ENCODE measurements at regions not wholly inside any gene's neighbourhood (a gene's known extent, or its start where the extent isn't known, plus 50 kb on each side); places are given as distances from the start of the nearest gene placed in this dataset.

DNA sequence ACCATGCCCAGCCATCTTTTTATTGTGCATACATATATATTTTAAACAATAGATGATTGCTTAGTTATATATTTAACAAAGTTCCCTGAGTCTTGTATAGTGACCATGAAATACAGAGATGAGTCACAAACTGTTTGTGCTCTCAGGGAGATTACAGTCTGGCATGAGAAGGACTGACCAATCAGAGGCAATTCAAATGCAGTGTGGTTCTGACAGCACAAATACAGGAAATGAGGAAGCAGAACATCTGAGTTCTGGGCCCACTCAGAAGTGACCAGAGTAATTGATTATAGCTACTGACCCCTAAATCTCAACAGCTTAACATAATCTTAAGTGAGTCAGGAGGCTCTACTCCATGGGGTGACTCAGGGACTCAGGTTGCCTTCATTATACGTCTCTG is 534.5 kb downstream of the OMA1 start:
- Histone ChIP-seq H3K36me3 (ENCODE audit: control insufficient read depth in 1 of 2, insufficient read depth in 2 of 2, low read length in 2 of 2) (no peaks in the 10 kb centered on the region), H3K9me2 (ENCODE audit: insufficient read depth) (no peaks in the 10 kb centered on the region), H3K9ac (ENCODE audit: low read length) (no peak overlapping the region), H3K9me3 (ENCODE audit: control insufficient read depth in 1 of 2, insufficient read depth in 1 of 2, low read depth in 1 of 2, low read length in 2 of 2) (no peaks in the 10 kb centered on the region), H4K20me1 (ENCODE audit: insufficient read depth) (no peaks in the 10 kb centered on the region), H3K79me2 (ENCODE audit: insufficient read depth, low read length) (no peaks in the 10 kb centered on the region), H3K4me1 (ENCODE audit: control insufficient read depth in 1 of 2, insufficient read depth in 2 of 2, low read length in 2 of 2) (no peaks in the 10 kb centered on the region), H3K4me3 (replicated peaks in 1 of 2; ENCODE audit: low read depth in 1 of 2, low read length in 2 of 2) (no peak overlapping the region), H3K27ac (ENCODE audit: low read depth, low read length) (no peak overlapping the region), H3K4me2 (ENCODE audit: low read length) (no peak overlapping the region), H3K27me3 (ENCODE audit: insufficient read depth, low read length) (peaks cover 6% of the 10 kb centered on the region; the same call in 1 of the 2 replicates), H2AFZ (ENCODE audit: low read depth, low read length, poor library complexity, severe bottlenecking) (no peak overlapping the region)
- CTCF ChIA-PET = no interaction called here
- TF ChIP-seq ELF1 (IDR thresholded peaks at IDR 0.05; ENCODE audit: borderline replicate concordance, low read depth) = no peak
- no peak for TF ChIP-seq SP1 (IDR thresholded peaks at IDR 0.05; ENCODE audit: low read depth)
- TF ChIP-seq, protein P1, sequence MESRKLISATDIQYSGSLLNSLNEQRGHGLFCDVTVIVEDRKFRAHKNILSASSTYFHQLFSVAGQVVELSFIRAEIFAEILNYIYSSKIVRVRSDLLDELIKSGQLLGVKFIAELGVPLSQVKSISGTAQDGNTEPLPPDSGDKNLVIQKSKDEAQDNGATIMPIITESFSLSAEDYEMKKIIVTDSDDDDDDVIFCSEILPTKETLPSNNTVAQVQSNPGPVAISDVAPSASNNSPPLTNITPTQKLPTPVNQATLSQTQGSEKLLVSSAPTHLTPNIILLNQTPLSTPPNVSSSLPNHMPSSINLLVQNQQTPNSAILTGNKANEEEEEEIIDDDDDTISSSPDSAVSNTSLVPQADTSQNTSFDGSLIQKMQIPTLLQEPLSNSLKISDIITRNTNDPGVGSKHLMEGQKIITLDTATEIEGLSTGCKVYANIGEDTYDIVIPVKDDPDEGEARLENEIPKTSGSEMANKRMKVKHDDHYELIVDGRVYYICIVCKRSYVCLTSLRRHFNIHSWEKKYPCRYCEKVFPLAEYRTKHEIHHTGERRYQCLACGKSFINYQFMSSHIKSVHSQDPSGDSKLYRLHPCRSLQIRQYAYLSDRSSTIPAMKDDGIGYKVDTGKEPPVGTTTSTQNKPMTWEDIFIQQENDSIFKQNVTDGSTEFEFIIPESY (IDR thresholded peaks at IDR 0.05; ENCODE audit: extremely low read depth, insufficient replicate concordance, low read length) = no peak
- no peak for TF ChIP-seq SIN3A (IDR thresholded peaks at IDR 0.05; ENCODE audit: low read depth)
- no peak for TF ChIP-seq TCF7L2 (IDR thresholded peaks at IDR 0.05; ENCODE audit: borderline replicate concordance, extremely low read depth, insufficient read depth, insufficient read length)
- no peak for TF ChIP-seq ZFX (IDR thresholded peaks at IDR 0.05)
- no peak for TF ChIP-seq CBX3 (IDR thresholded peaks at IDR 0.05; ENCODE audit: low read depth)
- TF ChIP-seq, protein P2, sequence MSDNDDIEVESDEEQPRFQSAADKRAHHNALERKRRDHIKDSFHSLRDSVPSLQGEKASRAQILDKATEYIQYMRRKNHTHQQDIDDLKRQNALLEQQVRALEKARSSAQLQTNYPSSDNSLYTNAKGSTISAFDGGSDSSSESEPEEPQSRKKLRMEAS (IDR thresholded peaks at IDR 0.05) = no peak
- TF ChIP-seq, protein P3, sequence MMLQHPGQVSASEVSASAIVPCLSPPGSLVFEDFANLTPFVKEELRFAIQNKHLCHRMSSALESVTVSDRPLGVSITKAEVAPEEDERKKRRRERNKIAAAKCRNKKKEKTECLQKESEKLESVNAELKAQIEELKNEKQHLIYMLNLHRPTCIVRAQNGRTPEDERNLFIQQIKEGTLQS (IDR thresholded peaks at IDR 0.05) = no peak
- no peak for TF ChIP-seq FOSL1 (IDR thresholded peaks at IDR 0.05; ENCODE audit: low read depth)
- DNase-seq (ENCODE audit: low read depth, low spot score) = no peak
- POLR2A ChIA-PET = no interaction called here
- RAD21 ChIA-PET (ENCODE audit: low non-redundant PET in 1 of 2, low total read pairs in 2 of 2, uncharacterized antibody in 2 of 2, unreplicated experiment in 2 of 2) = no interaction called here
- intact Hi-C loops (cut with micrococcal nuclease) = no loop called here
- ATAC-seq = no peak
- BruUV-seq (replicated peaks) = no TSS peak
